Activated B cell treated with CpG ODN at 0.5 μM for 24 hours (primary cell): ENCODE measurements at regions not wholly inside any gene's neighbourhood (a gene's known extent, or its start where the extent isn't known, plus 50 kb on each side); places are given as distances from the start of the nearest gene placed in this dataset.

Experiments
- ATAC-seq: fragments of 200-7000 bp; cut with Tn5 transposase; one replicate; pipeline ENCODE4 v1.10.0; 2021; ENCODE audit warnings: low read depth, mild to moderate bottlenecking, moderate library complexity
- CTCF ChIA-PET: fragments of 350-600 bp; sonication (Branson Sonifier 250); formaldehyde crosslinking; loops from one replicate; lab custom pipeline; 2021; ENCODE audit warnings: antibody characterized with exemption; lab: Charles Lee
- POLR2A ChIA-PET: fragments of 350-600 bp; sonication (Branson Sonifier 250); formaldehyde crosslinking; loops from one replicate; lab custom pipeline; 2021; ENCODE audit warnings: antibody characterized with exemption; lab: Charles Lee
- DNase-seq: peaks from one replicate; pipeline ENCODE4 v3.0.0; 2022
- H3K27ac Mint-ChIP-seq: one replicate; pipeline ENCODE4 v1.8.0; 2020; ENCODE audit warnings: mixed read lengths
- H3K27me3 Mint-ChIP-seq: one replicate; pipeline ENCODE4 v1.8.0; 2021; ENCODE audit warnings: mixed read lengths
- H3K36me3 Mint-ChIP-seq: one replicate; pipeline ENCODE4 v1.8.0; 2021; ENCODE audit warnings: low read depth, mixed read lengths
- H3K4me1 Mint-ChIP-seq: one replicate; pipeline ENCODE4 v1.8.0; 2021; ENCODE audit warnings: mixed read lengths
- H3K4me3 Mint-ChIP-seq: one replicate; pipeline ENCODE4 v1.8.0; 2020; ENCODE audit warnings: mild to moderate bottlenecking, mixed read lengths
- H3K9me3 Mint-ChIP-seq: one replicate; pipeline ENCODE4 v1.8.0; 2020; ENCODE audit warnings: mixed read lengths
- CTCF ChIP-seq: fragments of 200-600 bp; IDR thresholded peaks from one replicate; pipeline ENCODE4 v1.8.0; 2022; ENCODE audit warnings: antibody characterized with exemption, mild to moderate bottlenecking
- intact Hi-C: fragments of 100-400 bp; cut with micrococcal nuclease; formaldehyde crosslinking; loops from one replicate; pipeline ENCODE4 v1.15.1; 2024

- peaks cover 4% of the 10 kb centered on the region for H3K9me3 Mint-ChIP-seq
- no peak overlapping the region for H3K4me3 Mint-ChIP-seq
- H3K27ac Mint-ChIP-seq = no peak overlapping the region
- peaks cover 26% of the 10 kb centered on the region for H3K27me3 Mint-ChIP-seq
- ATAC-seq (no peak), DNase-seq (no peak)
- no peaks in the 10 kb centered on the region for H3K36me3 Mint-ChIP-seq
- ChIA-PET CTCF (interaction anchor here (1.5 kb wide), 1 partner anchor 38 kb away, joined by 3 read pairs; no protein-coding TSS in a partner anchor), POLR2A (no interaction called here)
- no peaks in the 10 kb centered on the region for H3K4me1 Mint-ChIP-seq
- TF ChIP-seq CTCF = no peak
- intact Hi-C loops = no loop called here
Observed at GRCh38 chr10:3016016-3016415, 51.3 kb upstream of the PFKP start.

- H3K9me3 Mint-ChIP-seq = peaks cover 4% of the 10 kb centered on the region
- DNase-seq (no peak), ATAC-seq (no peak)
- H3K27ac Mint-ChIP-seq = no peak overlapping the region
- CTCF ChIA-PET = interaction anchor here (1.5 kb wide), 1 partner anchor 37 kb away, joined by 3 read pairs; no protein-coding TSS in a partner anchor
- peaks cover 21% of the 10 kb centered on the region for H3K27me3 Mint-ChIP-seq
- POLR2A ChIA-PET = no interaction called here
- no peak for TF ChIP-seq CTCF
- H3K4me3 Mint-ChIP-seq = no peak overlapping the region
- H3K4me1 Mint-ChIP-seq = no peaks in the 10 kb centered on the region
- intact Hi-C loops = no loop called here
- H3K36me3 Mint-ChIP-seq = no peaks in the 10 kb centered on the region
Observed at GRCh38 chr10:3014968-3015367, 52.4 kb upstream of the PFKP start.

- intact Hi-C loops = no loop called here
- peaks cover 4% of the 10 kb centered on the region for H3K9me3 Mint-ChIP-seq
- TF ChIP-seq CTCF = no peak
- no peak overlapping the region for H3K27ac Mint-ChIP-seq
- H3K27me3 Mint-ChIP-seq = peaks cover 25% of the 10 kb centered on the region
- no peak overlapping the region for H3K4me3 Mint-ChIP-seq
- H3K4me1 Mint-ChIP-seq = peaks cover 26% of the 10 kb centered on the region
- no peaks in the 10 kb centered on the region for H3K36me3 Mint-ChIP-seq
- CTCF ChIA-PET = no interaction called here
- POLR2A ChIA-PET = no interaction called here
- DNase-seq (no peak), ATAC-seq (no peak)
Observed at GRCh38 chr10:3012223-3012622, 55.1 kb upstream of the PFKP start.

- H3K9me3 Mint-ChIP-seq = peaks cover 4% of the 10 kb centered on the region
- ChIA-PET CTCF (interaction anchor here (1.5 kb wide), 1 partner anchor 32 kb away, joined by 3 read pairs; no protein-coding TSS in a partner anchor), POLR2A (interaction anchor here (0.6 kb wide), 1 partner anchor 27 kb away, joined by 3 read pairs; no protein-coding TSS in a partner anchor)
- peaks cover 28% of the 10 kb centered on the region for H3K27me3 Mint-ChIP-seq
- ATAC-seq (no peak), DNase-seq (no peak)
- TF ChIP-seq CTCF = no peak
- H3K4me1 Mint-ChIP-seq = peaks cover 34% of the 10 kb centered on the region
- no peaks in the 10 kb centered on the region for H3K36me3 Mint-ChIP-seq
- H3K4me3 Mint-ChIP-seq = no peak overlapping the region
- H3K27ac Mint-ChIP-seq = no peak overlapping the region
- intact Hi-C loops = no loop called here
Observed at GRCh38 chr10:3010816-3011460, 56.4 kb upstream of the PFKP start.

- CTCF ChIA-PET = interaction anchor here (1.5 kb wide), 1 partner anchor 33 kb away, joined by 3 read pairs; no protein-coding TSS in a partner anchor
- intact Hi-C loops = no loop called here
Observed at GRCh38 chr10:3010334-3010733, 57.0 kb upstream of the PFKP start.

More at GRCh38 chr10:3010334-3010733, 57.0 kb upstream of the PFKP start:
- Mint-ChIP-seq H3K9me3 (peaks cover 4% of the 10 kb centered on the region), H3K4me1 (peaks cover 35% of the 10 kb centered on the region), H3K36me3 (no peaks in the 10 kb centered on the region), H3K27me3 (peaks cover 27% of the 10 kb centered on the region), H3K4me3 (no peak overlapping the region), H3K27ac (no peak overlapping the region)
- no peak for DNase-seq
- POLR2A ChIA-PET = interaction anchor here (0.6 kb wide), 1 partner anchor 28 kb away, joined by 3 read pairs; no protein-coding TSS in a partner anchor
- no peak for TF ChIP-seq CTCF
- no peak for ATAC-seq
